ENCODE measurements at regions not wholly inside any gene's neighbourhood (a gene's known extent, or its start where the extent isn't known, plus 50 kb on each side); places are given as distances from the start of the nearest gene placed in this dataset.
"Not testable (repeated sequence)": the region's sequence is repeated elsewhere in the genome, so short reads cannot be mapped to it uniquely, and the experiment has no call there.

GRCh38 chr6:167689751-167690150 is 137.0 kb upstream of the AFDN start:
- DNase-seq = no peak

- not testable (repeated sequence) for DNase-seq
These were observed 136.4 kb upstream of the AFDN start for GRCh38 chr6:167690167-167690922.

DNA sequence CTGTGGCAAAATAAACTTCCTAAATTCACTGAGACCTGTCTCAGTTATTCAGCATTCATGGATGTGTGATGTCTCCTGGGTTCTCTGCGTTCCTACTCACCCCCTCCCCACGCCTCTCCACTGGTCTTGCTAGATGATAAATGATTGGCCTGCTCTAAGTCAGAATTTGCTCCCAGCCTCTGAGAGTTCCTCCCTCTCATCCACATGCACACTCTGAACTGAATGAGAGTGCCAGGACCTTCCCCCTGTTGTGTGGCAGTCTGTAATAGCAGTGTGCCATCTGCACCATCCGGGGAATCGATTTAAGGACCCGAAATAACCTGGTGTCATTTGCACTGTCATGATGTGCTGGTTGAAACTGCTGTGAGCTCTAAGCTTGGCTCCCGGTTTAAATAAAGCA is 135.8 kb upstream of the AFDN start:
- no peak for DNase-seq

DNA sequence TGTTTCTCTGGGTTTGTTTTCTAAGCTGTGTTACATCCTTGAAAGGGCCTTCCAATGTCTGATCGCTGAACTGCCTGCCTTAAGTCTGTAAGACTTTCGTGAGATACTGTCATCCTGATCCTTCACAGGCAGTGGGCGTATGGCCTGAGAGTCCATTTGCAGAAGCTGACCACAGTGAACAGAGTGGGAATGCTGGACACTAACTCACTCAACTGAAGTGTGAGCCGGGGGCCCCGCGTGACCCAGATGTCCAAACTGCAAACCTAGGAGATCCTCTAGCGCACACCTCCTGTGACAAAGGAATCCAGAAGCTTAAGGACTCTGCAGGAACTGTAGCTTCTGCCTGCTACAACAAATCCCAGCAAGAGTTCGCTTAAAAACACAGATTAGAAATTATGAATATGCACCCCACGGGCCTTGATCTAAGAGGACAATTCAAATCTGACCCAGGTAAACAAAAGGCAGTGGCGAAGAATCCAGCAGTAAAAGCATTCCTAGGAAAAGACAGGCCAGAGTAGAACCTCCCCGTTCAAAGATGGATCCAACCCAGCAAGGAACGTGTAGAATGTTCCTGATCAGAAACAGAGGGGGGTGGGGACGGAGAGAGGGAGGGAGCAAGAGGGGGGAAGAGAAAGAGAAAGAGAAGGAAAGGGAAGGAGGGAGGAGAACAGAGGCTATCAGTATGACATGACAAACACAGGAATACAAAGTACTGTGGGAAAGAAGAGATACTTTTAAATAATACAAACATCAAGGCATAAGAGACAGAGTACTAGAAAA is 135.0 kb upstream of the AFDN start:
- no peak for DNase-seq

DNA sequence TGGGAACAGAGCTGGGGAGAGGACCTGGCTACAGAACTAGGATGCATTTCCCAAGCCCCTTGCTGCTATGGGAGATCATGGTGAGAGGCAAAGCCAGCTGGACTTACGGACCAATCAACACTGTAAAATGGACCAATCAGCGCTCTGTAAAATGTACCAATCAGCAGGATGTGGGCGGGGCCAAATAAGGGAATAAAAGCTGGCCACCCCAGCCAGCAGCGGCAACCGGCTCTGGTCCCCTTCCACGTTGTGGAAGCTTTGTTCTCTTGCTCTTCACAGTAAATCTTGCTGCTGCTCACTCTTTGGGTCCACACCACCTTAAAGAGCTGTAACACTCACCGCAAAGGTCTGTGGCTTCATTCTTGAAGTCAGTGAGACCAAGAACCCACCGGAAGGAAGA is 133.2 kb upstream of the AFDN start:
- DNase-seq = not testable (repeated sequence)

GRCh38 chr6:167695831-167696230 is 130.9 kb upstream of the AFDN start:
- DNase-seq = no peak

DNA sequence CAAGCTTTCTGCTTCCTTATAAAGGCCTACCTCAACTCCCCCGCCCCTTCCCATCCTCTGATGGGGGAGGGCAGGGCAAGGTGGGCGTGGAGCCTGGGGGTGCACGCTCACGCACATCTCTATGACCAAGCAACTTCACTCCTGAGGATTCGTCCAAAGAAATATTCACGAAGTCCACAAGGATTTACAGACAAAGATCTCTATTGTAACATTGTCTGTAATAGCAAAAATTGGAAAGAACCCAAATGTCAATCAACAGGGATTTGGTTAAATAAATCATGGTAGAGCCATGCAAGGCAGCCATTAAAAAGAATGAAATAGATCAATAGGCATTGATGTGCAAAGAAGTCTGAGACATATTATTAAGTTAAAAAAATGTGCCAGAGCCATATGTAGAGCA is 130.4 kb upstream of the AFDN start:
- DNase-seq = no peak

- DNase-seq = peak in 4 of 51 donors; percentile 16 to 36 (median 22)
These were observed 129.4 kb upstream of the AFDN start for GRCh38 chr6:167697316-167697715.

- DNase-seq = no peak
These were observed 128.2 kb upstream of the AFDN start for GRCh38 chr6:167698540-167698939.

- DNase-seq = peak in 20 of 51 donors; percentile 13 to 45 (median 26)
These were observed 127.4 kb upstream of the AFDN start for GRCh38 chr6:167699141-167699931.

GRCh38 chr6:167700199-167700598 is 126.5 kb upstream of the AFDN start:
- DNase-seq = no peak

GRCh38 chr6:167701010-167701409 is 125.7 kb upstream of the AFDN start:
- no peak for DNase-seq

GRCh38 chr6:167702241-167702827 is 124.4 kb upstream of the AFDN start:
- no peak for DNase-seq

GRCh38 chr6:167703347-167703746 is 123.4 kb upstream of the AFDN start:
- no peak for DNase-seq

- no peak for DNase-seq
These were observed 122.9 kb upstream of the AFDN start for GRCh38 chr6:167703781-167704180.

DNA sequence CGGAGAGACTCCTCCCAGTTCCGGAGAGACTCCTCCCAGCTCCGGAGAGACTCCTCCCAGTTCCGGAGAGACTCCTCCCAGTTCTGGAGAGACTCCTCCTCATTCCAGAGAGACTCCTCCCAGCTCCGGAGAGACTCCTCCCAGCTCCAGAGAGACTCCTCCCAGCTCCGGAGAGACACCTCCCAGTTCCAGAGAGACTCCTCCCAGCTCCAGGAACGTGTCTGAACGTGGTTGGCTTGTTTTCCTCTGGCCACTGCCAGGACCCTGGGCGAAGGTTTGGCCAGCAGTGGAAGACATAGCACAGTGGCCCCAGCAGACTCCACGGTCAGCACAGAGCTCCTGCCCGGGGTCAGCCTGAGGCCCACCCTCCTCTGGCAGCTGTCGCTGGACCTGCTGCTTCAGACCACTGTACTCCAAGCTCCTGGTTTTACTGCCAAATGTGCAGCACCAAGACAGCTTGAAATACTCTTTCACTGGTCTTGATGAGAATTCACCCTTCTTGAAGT is 122.3 kb upstream of the AFDN start:
- no peak for DNase-seq

DNA sequence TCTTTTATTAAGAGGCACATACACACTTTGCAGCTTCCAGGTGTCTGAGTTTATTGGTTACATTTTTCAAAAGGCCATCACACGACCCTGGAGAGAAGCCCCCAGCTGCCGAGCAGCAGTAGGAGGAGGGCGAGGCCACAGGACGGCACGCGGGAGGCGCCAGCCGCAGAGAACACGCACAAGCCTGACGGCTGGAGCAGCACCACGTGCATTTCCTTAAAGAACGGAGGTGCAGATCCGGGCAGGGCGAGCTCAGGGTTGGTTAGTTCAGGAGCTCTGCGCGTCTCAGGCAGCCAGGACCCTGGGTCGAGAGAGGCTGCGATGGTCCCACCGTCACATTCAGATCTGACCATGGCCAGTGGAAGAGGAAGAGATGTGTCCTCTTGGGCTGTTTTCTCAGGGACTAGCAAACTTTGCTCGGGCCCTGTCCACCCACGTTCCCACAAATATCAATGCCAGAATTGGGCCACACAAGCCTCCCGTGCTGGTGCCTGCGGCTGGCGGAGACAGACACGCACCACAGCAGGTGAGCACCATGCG is 121.4 kb upstream of the AFDN start:
- no peak for DNase-seq

DNA sequence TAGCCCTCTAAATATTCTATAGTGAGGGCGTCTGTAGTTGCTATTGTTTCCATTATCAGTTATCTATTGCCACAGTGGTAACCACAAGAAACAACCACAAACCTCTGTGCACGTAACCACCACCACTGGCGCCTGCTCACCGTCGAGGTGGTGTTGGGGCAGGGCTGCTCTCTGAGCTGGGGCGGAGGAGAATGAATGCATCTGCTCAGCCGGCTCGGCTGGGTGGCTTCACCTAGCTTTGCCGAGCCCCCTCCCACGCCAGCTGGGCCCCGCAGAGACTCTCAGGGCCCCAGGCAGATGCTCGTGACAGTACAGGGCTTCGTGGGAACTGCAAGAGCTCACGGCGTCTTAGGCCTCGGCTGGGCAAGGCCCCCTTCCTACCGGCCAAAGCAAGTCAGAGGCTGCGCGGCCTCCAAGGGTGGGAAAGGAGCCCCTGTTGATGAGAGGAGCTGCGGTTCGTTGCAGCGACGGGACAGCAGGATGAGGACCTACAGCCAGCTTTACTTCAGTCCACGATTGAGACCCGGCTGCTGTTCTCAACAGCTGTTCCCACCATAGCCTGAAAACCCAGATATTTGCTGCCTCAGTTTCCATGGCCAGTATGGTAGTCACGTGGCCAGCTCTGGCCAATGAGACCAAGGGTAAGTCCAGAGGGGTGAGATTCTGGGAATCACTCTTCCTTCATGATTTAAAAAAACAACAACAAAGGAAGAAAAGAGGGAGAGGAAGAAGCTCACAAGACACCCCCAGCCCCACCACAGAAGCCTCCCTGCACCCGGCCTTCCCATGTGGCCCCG is 120.2 kb upstream of the AFDN start:
- DNase-seq = no peak

- DNase-seq = no peak
These were observed 118.8 kb upstream of the AFDN start for GRCh38 chr6:167707686-167708500.

Data from hypothalamus (tissue), 51 donors.